AG04449 (cell line): ENCODE measurements at regions not wholly inside any gene's neighbourhood (a gene's known extent, or its start where the extent isn't known, plus 50 kb on each side); places are given as distances from the start of the nearest gene placed in this dataset.
"Not testable (repeated sequence)": the region's sequence is repeated elsewhere in the genome, so short reads cannot be mapped to it uniquely, and the experiment has no call there.

Source experiments
- CTCF ChIA-PET: fragments of 350-600 bp; formaldehyde crosslinking; extraction: SDS; loops from one replicate; lab custom pipeline; 2021; ENCODE audit warnings: antibody characterized with exemption; lab: Yijun Ruan, JAX
- POLR2A ChIA-PET: fragments of 400-600, 350-600 bp; formaldehyde crosslinking; extraction: SDS; loops from one replicate; lab custom pipeline; 2020; ENCODE audit warnings: antibody characterized with exemption, inconsistent platforms; lab: Yijun Ruan, JAX
- DNase-seq: peaks from one replicate; pipeline ENCODE4 v3.0.0-alpha.2; 2010; ENCODE audit warnings: low read depth, low spot score
- H3K4me3 ChIP-seq: 2 replicates; pipeline ENCODE4 v1.5.1; 2011; ENCODE audit warnings: low read depth, mild to moderate bottlenecking, control low read depth, low read length
- CTCF ChIP-seq: IDR thresholded peaks from one replicate; pipeline ENCODE4 v1.5.1; 2011; ENCODE audit warnings: mild to moderate bottlenecking, moderate library complexity, low read length, control low read depth, inconsistent platforms; ENCODE audit not compliant: insufficient read depth; ENCODE audit errors: missing control alignments

DNA sequence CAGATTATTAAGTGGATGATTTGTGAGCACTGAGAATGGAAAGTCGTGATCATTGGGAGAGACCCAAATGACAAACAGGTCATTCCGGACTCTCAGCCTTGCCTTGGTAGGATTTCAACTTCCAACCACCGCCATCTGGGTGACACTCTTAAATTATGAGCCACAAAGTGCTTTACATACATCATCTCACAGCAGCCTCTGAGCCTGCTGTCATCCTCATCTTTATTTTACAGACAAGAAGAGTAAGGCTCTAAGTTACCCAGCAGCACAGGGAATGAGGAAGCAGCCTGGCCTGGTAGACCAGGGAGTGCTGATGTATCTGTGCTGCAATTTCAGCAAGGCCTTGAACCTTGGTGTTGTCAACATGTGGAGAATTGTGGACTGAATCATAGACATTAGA, 105.8 kb upstream of the TRIM2 start:
- CTCF ChIA-PET, result interaction anchor here (1.0 to 7.8 kb wide), 4 partner anchors 11 to 29 kb away, joined by 3 to 94 read pairs (median 22); no protein-coding TSS in a partner anchor
- TF ChIP-seq CTCF, result no peak
- H3K4me3 ChIP-seq, result no peak overlapping the region
- no peak for DNase-seq
- POLR2A ChIA-PET, result no interaction called here

GRCh38 chr4:153099391-153100140, 104.7 kb upstream of the TRIM2 start:
- CTCF ChIA-PET, result interaction anchor here (1.0 to 7.8 kb wide), 3 partner anchors 10 to 23 kb away, joined by 3 to 94 read pairs (median 4); no protein-coding TSS in a partner anchor
- no peak for TF ChIP-seq CTCF
- POLR2A ChIA-PET, result no interaction called here
- DNase-seq, result no peak
- no peak overlapping the region for H3K4me3 ChIP-seq

DNA sequence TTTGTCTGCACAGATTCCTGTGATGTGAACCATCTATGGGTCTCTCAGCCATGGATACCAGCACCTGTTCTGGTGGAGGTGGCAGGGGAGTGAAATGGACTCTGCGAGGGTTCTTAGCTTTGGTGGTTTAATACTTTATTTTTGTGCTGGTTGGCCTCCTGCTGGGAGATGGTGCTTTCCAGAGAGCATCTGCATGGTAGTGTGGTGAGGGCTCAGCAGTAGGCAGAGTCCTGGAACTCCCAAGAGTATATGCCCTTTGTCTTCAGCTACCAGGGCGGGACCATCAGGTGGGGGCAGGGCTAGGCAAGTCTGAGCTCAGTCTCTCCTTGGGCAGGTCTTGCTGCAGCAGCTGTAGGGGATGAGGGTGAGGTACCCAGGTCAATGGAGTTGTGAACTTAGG, 97.5 kb upstream of the TRIM2 start:
- POLR2A ChIA-PET, H3K4me3 ChIP-seq, DNase-seq: not testable (repeated sequence)
- CTCF ChIA-PET, result interaction anchor here (2.3 to 13.5 kb wide), 2 partner anchors 21 to 24 kb away, joined by 15 to 133 read pairs; no protein-coding TSS in a partner anchor

- no peak for DNase-seq
- TF ChIP-seq CTCF, result no peak
- ChIA-PET CTCF (interaction anchor here (1.0 to 13.5 kb wide), 4 partner anchors 11 to 24 kb away, joined by 3 to 133 read pairs (median 10); no protein-coding TSS in a partner anchor), POLR2A (no interaction called here)
- no peak overlapping the region for H3K4me3 ChIP-seq
Measured at GRCh38 chr4:153107246-153107645, 97.0 kb upstream of the TRIM2 start.

DNA sequence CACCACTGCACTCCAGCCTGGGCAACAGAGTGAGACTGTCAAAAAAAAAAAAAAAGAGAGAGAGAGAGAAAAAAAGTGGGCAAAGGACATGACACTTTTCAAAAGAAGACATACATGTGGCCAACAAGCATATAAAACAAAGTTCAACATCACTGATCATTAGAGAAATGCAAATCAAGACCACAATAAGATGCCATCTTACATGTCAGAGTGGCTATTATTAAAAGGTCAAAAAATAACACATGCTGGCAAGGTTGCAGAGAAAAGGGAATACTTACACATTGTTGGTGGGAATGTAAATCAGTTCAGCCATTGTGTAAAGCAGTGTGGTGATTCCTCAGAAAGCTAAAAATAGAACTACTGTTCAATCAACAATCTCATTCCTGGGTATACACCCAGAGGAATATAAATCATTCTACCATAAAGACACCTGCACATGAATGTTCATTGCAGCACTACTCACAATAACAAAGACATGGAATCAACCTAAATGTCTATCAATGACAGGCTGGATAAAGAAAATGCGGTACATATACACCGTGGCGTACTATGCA, 94.9 kb upstream of the TRIM2 start:
- POLR2A ChIA-PET, result no interaction called here
- no peak for DNase-seq
- TF ChIP-seq CTCF, result no peak
- H3K4me3 ChIP-seq, result no peak overlapping the region
- CTCF ChIA-PET, result interaction anchor here (1.2 to 13.5 kb wide), 5 partner anchors 11 to 27 kb away, joined by 3 to 133 read pairs (median 5); no protein-coding TSS in a partner anchor

DNA sequence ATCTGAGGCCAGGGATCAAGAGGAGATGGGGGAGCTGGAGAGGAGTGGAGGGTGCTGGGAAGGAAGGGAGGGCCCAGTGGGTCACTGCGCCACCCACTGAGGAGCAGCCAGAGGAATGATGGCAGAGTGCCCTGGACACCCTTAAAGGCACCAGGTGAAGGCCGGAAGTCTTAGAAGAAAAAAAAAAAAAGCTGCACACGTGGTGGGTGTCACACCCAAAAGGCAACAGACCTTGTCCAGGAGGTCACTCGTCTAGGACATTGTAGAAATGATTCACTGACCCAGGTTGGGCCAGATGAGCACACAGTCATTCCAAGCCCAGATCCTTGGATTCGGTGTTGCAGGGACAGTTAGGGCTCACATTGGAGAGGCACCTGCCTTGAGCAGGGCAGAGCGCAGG, 93.5 kb upstream of the TRIM2 start:
- CTCF ChIA-PET, result interaction anchor here (10.5 to 13.5 kb wide), 2 partner anchors 16 to 28 kb away, joined by 92 to 133 read pairs; no protein-coding TSS in a partner anchor

More for the DNA sequence above, 93.5 kb upstream of the TRIM2 start:
- no peak for DNase-seq
- no peak for TF ChIP-seq CTCF
- no peak overlapping the region for H3K4me3 ChIP-seq
- POLR2A ChIA-PET, result no interaction called here
